ENCODE measurements at regions not wholly inside any gene's neighbourhood (a gene's known extent, or its start where the extent isn't known, plus 50 kb on each side); places are given as distances from the start of the nearest gene placed in this dataset.

DNA sequence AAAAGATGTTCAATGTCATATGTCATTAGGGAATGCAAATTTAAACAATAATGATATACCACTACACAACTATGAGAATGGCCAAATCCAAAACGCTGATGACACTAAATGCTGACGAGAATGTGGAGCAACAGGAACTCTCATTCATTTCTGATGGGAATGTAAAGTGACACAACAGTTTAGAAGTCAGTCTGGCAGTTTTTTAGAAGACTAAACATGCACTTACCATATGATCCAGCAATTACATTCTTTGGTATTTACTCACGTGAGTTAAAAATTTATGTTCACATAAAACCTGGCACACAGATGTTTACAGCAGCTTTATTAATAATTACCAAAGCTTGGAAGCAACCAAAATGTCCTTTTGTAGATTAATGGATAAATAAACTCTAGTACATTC is 110.4 kb upstream of the C1orf21 start:
- TF ChIP-seq RAD21 (conservative IDR thresholded peaks at IDR 0.05 in 1 of 2, IDR thresholded peaks at IDR 0.05 in 1 of 2) (no peak), BHLHE40 (IDR thresholded peaks at IDR 0.05; ENCODE audit: low read depth, low read length) (no peak), CHD4 (IDR thresholded peaks at IDR 0.05; ENCODE audit: borderline replicate concordance) (no peak), RFX5 (IDR thresholded peaks at IDR 0.05) (no peak)
- TF ChIP-seq, protein P1, sequence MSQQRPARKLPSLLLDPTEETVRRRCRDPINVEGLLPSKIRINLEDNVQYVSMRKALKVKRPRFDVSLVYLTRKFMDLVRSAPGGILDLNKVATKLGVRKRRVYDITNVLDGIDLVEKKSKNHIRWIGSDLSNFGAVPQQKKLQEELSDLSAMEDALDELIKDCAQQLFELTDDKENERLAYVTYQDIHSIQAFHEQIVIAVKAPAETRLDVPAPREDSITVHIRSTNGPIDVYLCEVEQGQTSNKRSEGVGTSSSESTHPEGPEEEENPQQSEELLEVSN (IDR thresholded peaks at IDR 0.05; ENCODE audit: borderline replicate concordance, low read depth): no peak
- Histone ChIP-seq H3K4me2 (no peak overlapping the region), H3K4me3 (no peak overlapping the region), H3K9me3 (0 out of 3 replicates have a peak, but pooled peaks cover 7% of the 10 kb centered on the region), H3K27ac (no peak overlapping the region), H3K4me1 (no peaks in the 10 kb centered on the region; the same call in 2 of the 3 replicates)
- ChIA-PET CTCF (interaction anchor here (1.5 kb wide), 1 partner anchor 34 kb away, joined by 3 read pairs; no protein-coding TSS in a partner anchor), POLR2A (no interaction called here)
- no peak for ATAC-seq
- no peak for FAIRE-seq
- no peak for DNase-seq (ENCODE audit: low read depth in 1 of 2, low spot score in 1 of 2)
- WGBS (ENCODE audit: missing lambda C conversion rate): 9% methylated on average over 3 of the region's 3 CpGs

DNA sequence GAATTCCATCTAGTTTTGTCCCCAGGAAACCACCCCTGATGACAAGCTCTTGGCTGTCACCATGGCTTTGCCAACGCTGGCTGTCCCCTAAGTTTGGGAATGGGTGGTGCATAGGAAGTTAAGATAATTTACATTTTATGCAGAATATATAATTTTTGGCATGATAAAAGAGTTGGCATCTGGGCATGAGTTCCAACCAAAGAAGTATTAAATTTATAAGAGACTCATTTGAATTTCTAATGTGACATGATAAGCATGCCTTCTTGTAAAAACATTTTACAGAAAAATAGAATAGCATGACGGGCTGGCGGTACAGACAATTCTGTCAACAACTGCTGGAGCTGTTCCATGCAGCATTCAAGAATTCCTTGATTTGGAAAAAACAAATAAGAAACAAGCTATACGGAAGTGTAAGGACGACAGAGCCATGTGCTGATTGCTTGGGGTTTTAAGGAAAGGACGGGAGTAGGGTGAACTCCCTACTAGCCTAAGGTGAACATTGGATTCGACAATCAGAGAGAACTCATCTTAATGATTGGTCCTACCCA is 106.8 kb upstream of the C1orf21 start:
- no peak for DNase-seq (ENCODE audit: low read depth in 1 of 2, low spot score in 1 of 2)
- TF ChIP-seq EP300 (IDR thresholded peaks at IDR 0.05) (no peak), FOSB (CRISPR knock-in tag; IDR thresholded peaks at IDR 0.05) (no peak), FOXS1 (CRISPR knock-in tag; IDR thresholded peaks at IDR 0.05) (no peak), ZC3H11A (IDR thresholded peaks at IDR 0.05) (no peak), HOXB13 (CRISPR knock-in tag; IDR thresholded peaks at IDR 0.05; ENCODE audit: low read depth) (no peak), NR3C1 (IDR thresholded peaks at IDR 0.05) (no peak), EHF (CRISPR knock-in tag; IDR thresholded peaks at IDR 0.05) (no peak), RNF2 (IDR thresholded peaks at IDR 0.05; ENCODE audit: borderline replicate concordance, low read depth) (no peak), ZFP36 (IDR thresholded peaks at IDR 0.05; ENCODE audit: borderline replicate concordance, partially characterized antibody) (no peak), HDAC2 (IDR thresholded peaks at IDR 0.05) (no peak), GATA3 (IDR thresholded peaks at IDR 0.05; ENCODE audit: borderline replicate concordance) (no peak)
- TF ChIP-seq, protein P1 (IDR thresholded peaks at IDR 0.05; ENCODE audit: borderline replicate concordance, low read depth): no peak
- TF ChIP-seq, protein P2, sequence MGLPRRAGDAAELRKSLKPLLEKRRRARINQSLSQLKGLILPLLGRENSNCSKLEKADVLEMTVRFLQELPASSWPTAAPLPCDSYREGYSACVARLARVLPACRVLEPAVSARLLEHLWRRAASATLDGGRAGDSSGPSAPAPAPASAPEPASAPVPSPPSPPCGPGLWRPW (IDR thresholded peaks at IDR 0.05): no peak
- no peak overlapping the region for H3K4me3 ChIP-seq
- 53% methylated on average over 7 of the region's 7 CpGs for WGBS (ENCODE audit: missing lambda C conversion rate)
- H3K4me1 ChIP-seq: no peaks in the 10 kb centered on the region
- no peak for ATAC-seq
- no peak overlapping the region for H3K27ac ChIP-seq
- CTCF ChIA-PET: interaction anchor here (0.6 kb wide), 1 partner anchor 268 kb away, joined by 4 read pairs; no protein-coding TSS in a partner anchor
- no peak for FAIRE-seq
- H3K9me3 ChIP-seq: 0 out of 3 replicates have a peak, but pooled peaks cover under 1% of the 10 kb centered on the region
- H3K4me2 ChIP-seq: no peak overlapping the region
- POLR2A ChIA-PET: no interaction called here

DNA sequence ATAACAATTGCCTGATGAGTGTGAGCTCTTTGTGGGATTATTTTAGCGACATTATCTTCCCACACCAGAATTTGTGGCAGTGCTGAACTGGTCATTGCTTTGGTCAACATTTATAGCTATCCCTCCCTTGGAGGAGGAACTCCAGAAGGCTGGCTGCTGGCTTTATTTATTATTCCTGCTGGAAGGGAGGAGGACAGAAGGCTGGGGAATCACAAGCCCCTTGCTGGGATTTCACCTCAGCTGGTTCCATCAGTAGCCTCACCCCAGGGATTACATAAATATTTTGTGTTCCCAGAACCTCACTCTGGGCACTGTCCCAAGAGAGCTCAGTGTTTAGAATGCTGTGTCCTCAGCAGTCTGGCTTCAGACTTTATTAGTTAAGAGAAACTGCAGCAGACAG is 102.8 kb upstream of the C1orf21 start:
- ATAC-seq: no peak
- ChIA-PET CTCF (interaction anchor here (1.0 kb wide), 1 partner anchor 60 kb away, joined by 3 read pairs; no protein-coding TSS in a partner anchor), POLR2A (no interaction called here)

More for the DNA sequence above, 102.8 kb upstream of the C1orf21 start:
- no peaks in the 10 kb centered on the region for H3K4me1 ChIP-seq
- WGBS (ENCODE audit: missing lambda C conversion rate): 0% methylated on average over 1 of the region's 1 CpG
- no peaks in the 10 kb centered on the region for H3K9me3 ChIP-seq
- FAIRE-seq (no peak), DNase-seq (ENCODE audit: low read depth in 1 of 2, low spot score in 1 of 2) (no peak)
- no peak overlapping the region for H3K4me3 ChIP-seq
- no peak overlapping the region for H3K27ac ChIP-seq
- H3K4me2 ChIP-seq: no peak overlapping the region
- TF ChIP-seq HOXB5 (CRISPR knock-in tag; IDR thresholded peaks at IDR 0.05) (no peak), ZFP36 (IDR thresholded peaks at IDR 0.05; ENCODE audit: borderline replicate concordance, partially characterized antibody) (no peak), PHF8 (IDR thresholded peaks at IDR 0.05; ENCODE audit: borderline replicate concordance, low read depth) (no peak), RFX5 (IDR thresholded peaks at IDR 0.05) (no peak), CBX2 (IDR thresholded peaks at IDR 0.05; ENCODE audit: borderline replicate concordance, low read depth) (no peak)
- TF ChIP-seq, protein P3, sequence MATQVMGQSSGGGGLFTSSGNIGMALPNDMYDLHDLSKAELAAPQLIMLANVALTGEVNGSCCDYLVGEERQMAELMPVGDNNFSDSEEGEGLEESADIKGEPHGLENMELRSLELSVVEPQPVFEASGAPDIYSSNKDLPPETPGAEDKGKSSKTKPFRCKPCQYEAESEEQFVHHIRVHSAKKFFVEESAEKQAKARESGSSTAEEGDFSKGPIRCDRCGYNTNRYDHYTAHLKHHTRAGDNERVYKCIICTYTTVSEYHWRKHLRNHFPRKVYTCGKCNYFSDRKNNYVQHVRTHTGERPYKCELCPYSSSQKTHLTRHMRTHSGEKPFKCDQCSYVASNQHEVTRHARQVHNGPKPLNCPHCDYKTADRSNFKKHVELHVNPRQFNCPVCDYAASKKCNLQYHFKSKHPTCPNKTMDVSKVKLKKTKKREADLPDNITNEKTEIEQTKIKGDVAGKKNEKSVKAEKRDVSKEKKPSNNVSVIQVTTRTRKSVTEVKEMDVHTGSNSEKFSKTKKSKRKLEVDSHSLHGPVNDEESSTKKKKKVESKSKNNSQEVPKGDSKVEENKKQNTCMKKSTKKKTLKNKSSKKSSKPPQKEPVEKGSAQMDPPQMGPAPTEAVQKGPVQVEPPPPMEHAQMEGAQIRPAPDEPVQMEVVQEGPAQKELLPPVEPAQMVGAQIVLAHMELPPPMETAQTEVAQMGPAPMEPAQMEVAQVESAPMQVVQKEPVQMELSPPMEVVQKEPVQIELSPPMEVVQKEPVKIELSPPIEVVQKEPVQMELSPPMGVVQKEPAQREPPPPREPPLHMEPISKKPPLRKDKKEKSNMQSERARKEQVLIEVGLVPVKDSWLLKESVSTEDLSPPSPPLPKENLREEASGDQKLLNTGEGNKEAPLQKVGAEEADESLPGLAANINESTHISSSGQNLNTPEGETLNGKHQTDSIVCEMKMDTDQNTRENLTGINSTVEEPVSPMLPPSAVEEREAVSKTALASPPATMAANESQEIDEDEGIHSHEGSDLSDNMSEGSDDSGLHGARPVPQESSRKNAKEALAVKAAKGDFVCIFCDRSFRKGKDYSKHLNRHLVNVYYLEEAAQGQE (IDR thresholded peaks at IDR 0.05): no peak
- TF ChIP-seq, protein P4, sequence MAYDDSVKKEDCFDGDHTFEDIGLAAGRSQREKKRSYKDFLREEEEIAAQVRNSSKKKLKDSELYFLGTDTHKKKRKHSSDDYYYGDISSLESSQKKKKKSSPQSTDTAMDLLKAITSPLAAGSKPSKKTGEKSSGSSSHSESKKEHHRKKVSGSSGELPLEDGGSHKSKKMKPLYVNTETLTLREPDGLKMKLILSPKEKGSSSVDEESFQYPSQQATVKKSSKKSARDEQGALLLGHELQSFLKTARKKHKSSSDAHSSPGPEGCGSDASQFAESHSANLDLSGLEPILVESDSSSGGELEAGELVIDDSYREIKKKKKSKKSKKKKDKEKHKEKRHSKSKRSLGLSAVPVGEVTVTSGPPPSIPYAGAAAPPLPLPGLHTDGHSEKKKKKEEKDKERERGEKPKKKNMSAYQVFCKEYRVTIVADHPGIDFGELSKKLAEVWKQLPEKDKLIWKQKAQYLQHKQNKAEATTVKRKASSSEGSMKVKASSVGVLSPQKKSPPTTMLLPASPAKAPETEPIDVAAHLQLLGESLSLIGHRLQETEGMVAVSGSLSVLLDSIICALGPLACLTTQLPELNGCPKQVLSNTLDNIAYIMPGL (CRISPR knock-in tag; IDR thresholded peaks at IDR 0.05; ENCODE audit: borderline replicate concordance): no peak
- TF ChIP-seq, protein P5, sequence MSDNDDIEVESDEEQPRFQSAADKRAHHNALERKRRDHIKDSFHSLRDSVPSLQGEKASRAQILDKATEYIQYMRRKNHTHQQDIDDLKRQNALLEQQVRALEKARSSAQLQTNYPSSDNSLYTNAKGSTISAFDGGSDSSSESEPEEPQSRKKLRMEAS (IDR thresholded peaks at IDR 0.05): no peak

All from A549 (cell line).